GM19238 (cell line): ENCODE measurements at regions not wholly inside any gene's neighbourhood (a gene's known extent, or its start where the extent isn't known, plus 50 kb on each side); places are given as distances from the start of the nearest gene placed in this dataset.
"Not testable (repeated sequence)": the region's sequence is repeated elsewhere in the genome, so short reads cannot be mapped to it uniquely, and the experiment has no call there.

Experiments used
- DNase-seq: peaks from one replicate; pipeline ENCODE4 v3.0.0; 2011; ENCODE audit warnings: low spot score; ENCODE audit not compliant: insufficient read length

GRCh38 chrX:14352511-14352910 lies 176.8 kb upstream of the GLRA2 start:
- DNase-seq, result no peak

- DNase-seq, result no peak
Measured at GRCh38 chrX:14351611-14352303, 177.6 kb upstream of the GLRA2 start.

GRCh38 chrX:14347523-14347922 lies 181.8 kb upstream of the GLRA2 start:
- DNase-seq, result no peak

GRCh38 chrX:14344172-14344940 lies 185.0 kb upstream of the GLRA2 start:
- no peak for DNase-seq

- no peak for DNase-seq
Measured at GRCh38 chrX:14309431-14309830, 219.9 kb upstream of the GLRA2 start.

GRCh38 chrX:14308976-14309375 lies 220.4 kb upstream of the GLRA2 start:
- not testable (repeated sequence) for DNase-seq

- DNase-seq, result no peak
Measured at GRCh38 chrX:14303891-14304290, 225.4 kb upstream of the GLRA2 start.

- not testable (repeated sequence) for DNase-seq
Measured at GRCh38 chrX:14302561-14302960, 226.8 kb upstream of the GLRA2 start.

- DNase-seq, result no peak
Measured at GRCh38 chrX:14300376-14300775, 229.0 kb upstream of the GLRA2 start.

GRCh38 chrX:14295426-14295825 lies 233.9 kb upstream of the GLRA2 start:
- DNase-seq, result no peak

- DNase-seq, result no peak
Measured at GRCh38 chrX:14291666-14292500, 237.5 kb upstream of the GLRA2 start.

- no peak for DNase-seq
Measured at GRCh38 chrX:14290335-14290734, 239.0 kb upstream of the GLRA2 start.

- no peak for DNase-seq
Measured at GRCh38 chrX:14274691-14275090, 245.0 kb upstream of the GEMIN8 start.

GRCh38 chrX:14267216-14267615 lies 237.5 kb upstream of the GEMIN8 start:
- no peak for DNase-seq

- DNase-seq, result no peak
Measured at GRCh38 chrX:14266705-14267104, 237.0 kb upstream of the GEMIN8 start.

GRCh38 chrX:14243823-14244222 lies 214.1 kb upstream of the GEMIN8 start:
- no peak for DNase-seq

GRCh38 chrX:14235004-14235403 lies 205.3 kb upstream of the GEMIN8 start:
- DNase-seq, result no peak

GRCh38 chrX:14232688-14233087 lies 203.0 kb upstream of the GEMIN8 start:
- DNase-seq, result no peak

- DNase-seq, result no peak
Measured at GRCh38 chrX:14228611-14229010, 198.9 kb upstream of the GEMIN8 start.

GRCh38 chrX:14220386-14220944 lies 190.8 kb upstream of the GEMIN8 start:
- no peak for DNase-seq

GRCh38 chrX:14209034-14209433 lies 179.3 kb upstream of the GEMIN8 start:
- DNase-seq, result no peak

- DNase-seq, result no peak
Measured at GRCh38 chrX:14194711-14195110, 165.0 kb upstream of the GEMIN8 start.
